Sigmoid colon (tissue), 4 donors: ENCODE measurements at regions not wholly inside any gene's neighbourhood (a gene's known extent, or its start where the extent isn't known, plus 50 kb on each side); places are given as distances from the start of the nearest gene placed in this dataset.
"Not testable (repeated sequence)": the region's sequence is repeated elsewhere in the genome, so short reads cannot be mapped to it uniquely, and the experiment has no call there.

ENCODE experiments used
- POLR2A ChIP-seq, 2 donors: fragments of 450-650 bp; IDR thresholded peaks; one replicate each; pipeline ENCODE4 v1.6.1; 2016; ENCODE audit warnings: antibody characterized with exemption in 2 of 2, mild to moderate bottlenecking in 2 of 2, moderate library complexity in 2 of 2
- POLR2AphosphoS5 ChIP-seq, 4 donors: sonication (generic); formaldehyde crosslinking; IDR thresholded peaks; one replicate each; pipeline ENCODE4 v1.6.1; 2017; ENCODE audit warnings: antibody characterized with exemption in 4 of 4
- TF ChIP-seq, protein P1 (sequence below), 4 experiments: fragments of 450-650 bp in 3 of 4; fragments of 200-600 bp in 1 of 4; IDR thresholded peaks; one replicate each; pipeline ENCODE4 v1.5.1; 2016 to 2019; ENCODE audit warnings: antibody characterized with exemption in 4 of 4, mild to moderate bottlenecking in 3 of 4, moderate library complexity in 2 of 4

DNA sequence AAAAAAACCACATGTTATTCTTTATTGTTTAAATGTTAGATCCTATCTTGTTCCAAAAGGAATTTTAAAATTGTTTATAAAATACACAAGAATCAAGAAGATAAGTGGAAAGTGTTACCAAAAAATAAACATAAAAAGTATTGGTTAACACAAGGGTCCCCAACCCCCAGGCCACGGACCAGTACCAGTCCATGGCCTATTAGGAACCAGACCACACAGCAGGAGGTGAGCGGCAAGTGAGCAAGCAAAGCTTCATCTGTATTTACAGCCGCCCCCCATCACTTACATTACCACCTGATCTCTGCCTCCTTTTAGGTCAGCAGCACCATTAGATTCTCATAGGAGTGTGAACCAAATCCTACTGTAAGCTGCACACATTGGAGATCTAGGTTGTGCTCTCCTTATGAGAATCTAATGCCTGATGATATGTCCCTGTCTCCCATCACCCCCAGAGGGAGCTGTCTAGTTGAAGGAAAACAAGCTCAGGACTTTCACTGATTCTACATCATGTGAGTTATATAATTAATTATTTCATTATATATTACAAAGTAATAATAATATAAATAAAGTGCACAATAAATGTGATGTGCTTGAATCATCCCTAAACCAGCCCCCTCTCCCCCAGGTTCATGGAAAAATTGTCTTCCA is 86.3 kb upstream of the CDK13 start:
- TF ChIP-seq POLR2A, POLR2AphosphoS5 (IDR thresholded peaks at IDR 0.05): not testable (repeated sequence)
- TF ChIP-seq, protein P1, sequence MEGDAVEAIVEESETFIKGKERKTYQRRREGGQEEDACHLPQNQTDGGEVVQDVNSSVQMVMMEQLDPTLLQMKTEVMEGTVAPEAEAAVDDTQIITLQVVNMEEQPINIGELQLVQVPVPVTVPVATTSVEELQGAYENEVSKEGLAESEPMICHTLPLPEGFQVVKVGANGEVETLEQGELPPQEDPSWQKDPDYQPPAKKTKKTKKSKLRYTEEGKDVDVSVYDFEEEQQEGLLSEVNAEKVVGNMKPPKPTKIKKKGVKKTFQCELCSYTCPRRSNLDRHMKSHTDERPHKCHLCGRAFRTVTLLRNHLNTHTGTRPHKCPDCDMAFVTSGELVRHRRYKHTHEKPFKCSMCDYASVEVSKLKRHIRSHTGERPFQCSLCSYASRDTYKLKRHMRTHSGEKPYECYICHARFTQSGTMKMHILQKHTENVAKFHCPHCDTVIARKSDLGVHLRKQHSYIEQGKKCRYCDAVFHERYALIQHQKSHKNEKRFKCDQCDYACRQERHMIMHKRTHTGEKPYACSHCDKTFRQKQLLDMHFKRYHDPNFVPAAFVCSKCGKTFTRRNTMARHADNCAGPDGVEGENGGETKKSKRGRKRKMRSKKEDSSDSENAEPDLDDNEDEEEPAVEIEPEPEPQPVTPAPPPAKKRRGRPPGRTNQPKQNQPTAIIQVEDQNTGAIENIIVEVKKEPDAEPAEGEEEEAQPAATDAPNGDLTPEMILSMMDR (IDR thresholded peaks at IDR 0.05): not testable (repeated sequence)
